ENCODE measurements at regions not wholly inside any gene's neighbourhood (a gene's known extent, or its start where the extent isn't known, plus 50 kb on each side); places are given as distances from the start of the nearest gene placed in this dataset.

- no peak for DNase-seq
- TF ChIP-seq POLR2A (IDR thresholded peaks at IDR 0.05) = no peak
- TF ChIP-seq CTCF (IDR thresholded peaks at IDR 0.05) = no peak
- no peaks in the 10 kb centered on the region for H3K4me1 ChIP-seq (replicated peaks in 1 of 2)
- H3K9me3 ChIP-seq (replicated peaks in 1 of 3) = no peaks in the 10 kb centered on the region
- H3K27me3 ChIP-seq = no peaks in the 10 kb centered on the region
- intact Hi-C loops (cut with DNase I) = loop anchor here in 1 of 2 donors (10.0 kb wide), 1 partner anchor 348 kb away; no protein-coding TSS in a partner anchor
- no peaks in the 10 kb centered on the region for H3K36me3 ChIP-seq (replicated peaks in 1 of 2)
- no peak overlapping the region for H3K4me3 ChIP-seq
- no peak overlapping the region for H3K27ac ChIP-seq
Observed at GRCh38 chr9:24912767-24913166, 367.1 kb upstream of the IZUMO3 start.

GRCh38 chr9:24901319-24901718 lies 355.6 kb upstream of the IZUMO3 start:
- TF ChIP-seq POLR2A (IDR thresholded peaks at IDR 0.05) (no peak), CTCF (IDR thresholded peaks at IDR 0.05) (no peak)
- H3K4me3 ChIP-seq = no peak overlapping the region
- no peak overlapping the region for H3K27ac ChIP-seq
- no peaks in the 10 kb centered on the region for H3K27me3 ChIP-seq
- intact Hi-C loops (cut with DNase I) = no loop called here
- no peaks in the 10 kb centered on the region for H3K4me1 ChIP-seq (replicated peaks in 1 of 2)
- DNase-seq = no peak
- no peaks in the 10 kb centered on the region for H3K9me3 ChIP-seq (replicated peaks in 1 of 3)
- no peaks in the 10 kb centered on the region for H3K36me3 ChIP-seq (replicated peaks in 1 of 2)

GRCh38 chr9:24900179-24900578 lies 354.5 kb upstream of the IZUMO3 start:
- no peak overlapping the region for H3K27ac ChIP-seq
- intact Hi-C loops (cut with DNase I) = no loop called here
- H3K36me3 ChIP-seq (replicated peaks in 1 of 2) = no peaks in the 10 kb centered on the region
- H3K27me3 ChIP-seq = no peaks in the 10 kb centered on the region
- H3K9me3 ChIP-seq (replicated peaks in 1 of 3) = no peaks in the 10 kb centered on the region
- H3K4me1 ChIP-seq (replicated peaks in 1 of 2) = no peaks in the 10 kb centered on the region
- TF ChIP-seq POLR2A (IDR thresholded peaks at IDR 0.05) (no peak), CTCF (IDR thresholded peaks at IDR 0.05) (no peak)
- no peak overlapping the region for H3K4me3 ChIP-seq
- no peak for DNase-seq

GRCh38 chr9:24899463-24899862 lies 353.8 kb upstream of the IZUMO3 start:
- intact Hi-C loops (cut with DNase I) = no loop called here
- WGBS, 4 donors = 64 to 69% (median 64%) methylated on average over 4 of the region's 4 CpGs
- no peaks in the 10 kb centered on the region for H3K9me3 ChIP-seq (replicated peaks in 1 of 3)

More at GRCh38 chr9:24899463-24899862, 353.8 kb upstream of the IZUMO3 start:
- no peak overlapping the region for H3K27ac ChIP-seq
- H3K4me3 ChIP-seq = no peak overlapping the region
- H3K4me1 ChIP-seq (replicated peaks in 1 of 2) = no peaks in the 10 kb centered on the region
- no peaks in the 10 kb centered on the region for H3K36me3 ChIP-seq (replicated peaks in 1 of 2)
- TF ChIP-seq POLR2A (IDR thresholded peaks at IDR 0.05) (no peak), CTCF (IDR thresholded peaks at IDR 0.05) (no peak)
- no peak for DNase-seq
- H3K27me3 ChIP-seq = no peaks in the 10 kb centered on the region
